Caco-2 (cell line): ENCODE measurements at regions not wholly inside any gene's neighbourhood (a gene's known extent, or its start where the extent isn't known, plus 50 kb on each side); places are given as distances from the start of the nearest gene placed in this dataset.

Experiments used
- BruUV-seq: library from RNA; stranded (reverse); fragments of 400-500 nt; replicated peaks from 2 replicates; lab custom pipeline; 2021; lab: Mats Ljungman, UMichigan
- CTCF ChIA-PET: fragments of 300-600 bp; sonication (Branson Sonifier 250); formaldehyde crosslinking; loops from one replicate; lab custom pipeline; 2022; ENCODE audit warnings: antibody characterized with exemption; lab: Charles Lee
- POLR2A ChIA-PET: fragments of 300-600 bp; sonication (Branson Sonifier 250); formaldehyde crosslinking; loops from one replicate; lab custom pipeline; 2022; ENCODE audit warnings: antibody characterized with exemption; lab: Charles Lee
- DNase-seq, 2 experiments: peaks; one replicate each; pipeline versions ENCODE4 v3.0.0 to v3.0.0-alpha.2; 2020 to 2022
- H3K27me3 ChIP-seq: replicated peaks from 2 replicates; pipeline ENCODE4 v1.6.0; 2011; ENCODE audit warnings: low read length; ENCODE audit not compliant: control insufficient read depth, insufficient read depth
- H3K36me3 ChIP-seq: 2 replicates; pipeline ENCODE4 v1.5.1; 2011; ENCODE audit warnings: low read length; ENCODE audit not compliant: control insufficient read depth, insufficient read depth
- H3K4me1 ChIP-seq: fragments of 250-450 bp; sonication (Bioruptor Pico); 2 replicates; pipeline ENCODE4 v1.5.1; 2020; ENCODE audit warnings: mild to moderate bottlenecking
- H3K4me3 ChIP-seq: 2 replicates; pipeline ENCODE4 v1.5.1; 2011; ENCODE audit warnings: low read depth, mild to moderate bottlenecking, control low read depth, low read length
- H3K9me3 ChIP-seq: fragments of 250-450 bp; sonication (Bioruptor Pico); 2 replicates; pipeline ENCODE4 v1.5.1; 2020; ENCODE audit warnings: mild to moderate bottlenecking, moderate library complexity
- H3K27ac Mint-ChIP-seq: one replicate; pipeline ENCODE4 v1.8.0; 2022; ENCODE audit warnings: mixed read lengths; ENCODE audit not compliant: unreplicated experiment
- H3K27me3 Mint-ChIP-seq: one replicate; pipeline ENCODE4 v1.8.0; 2022; ENCODE audit warnings: mixed read lengths; ENCODE audit not compliant: insufficient read depth, unreplicated experiment
- H3K36me3 Mint-ChIP-seq: one replicate; pipeline ENCODE4 v1.8.0; 2022; ENCODE audit warnings: mild to moderate bottlenecking, mixed read lengths; ENCODE audit not compliant: insufficient read depth, unreplicated experiment
- H3K4me1 Mint-ChIP-seq: one replicate; pipeline ENCODE4 v1.8.0; 2022; ENCODE audit warnings: low read depth, mixed read lengths; ENCODE audit not compliant: unreplicated experiment
- H3K4me3 Mint-ChIP-seq: one replicate; pipeline ENCODE4 v1.8.0; 2022; ENCODE audit warnings: mild to moderate bottlenecking, moderate library complexity, mixed read lengths; ENCODE audit not compliant: unreplicated experiment
- H3K9me3 Mint-ChIP-seq: one replicate; pipeline ENCODE4 v1.8.0; 2022; ENCODE audit warnings: mixed read lengths; ENCODE audit not compliant: unreplicated experiment
- CTCF ChIP-seq, 2 experiments: fragments of 200-600 bp in 1 of 2; IDR thresholded peaks; 1 replicate in 1 of 2; 2 replicates in 1 of 2; pipeline versions ENCODE4 v1.5.1 to v1.8.0; 2011 to 2022; ENCODE audit warnings: antibody characterized with exemption in 1 of 2, control low read depth in 1 of 2, inconsistent platforms in 1 of 2, low read depth in 1 of 2, low read length in 1 of 2, mild to moderate bottlenecking in 1 of 2, moderate library complexity in 1 of 2; ENCODE audit not compliant: insufficient read depth in 1 of 2, severe bottlenecking in 1 of 2, unreplicated experiment in 1 of 2
- intact Hi-C: fragments of 100-400 bp; cut with micrococcal nuclease; formaldehyde crosslinking; loops from one replicate; pipeline ENCODE4 v1.10.0; 2022; ENCODE audit not compliant: unreplicated experiment

- peaks cover 7% of the 10 kb centered on the region for H3K4me1 Mint-ChIP-seq
- H3K27me3 ChIP-seq, result no peaks in the 10 kb centered on the region
- BruUV-seq, result no TSS peak
- H3K27me3 Mint-ChIP-seq, result no peaks in the 10 kb centered on the region
- H3K27ac Mint-ChIP-seq, result no peak overlapping the region
- H3K4me3 ChIP-seq, result no peak overlapping the region
- H3K9me3 ChIP-seq, result no peaks in the 10 kb centered on the region
- ChIA-PET POLR2A (no interaction called here), CTCF (no interaction called here)
- TF ChIP-seq CTCF (IDR thresholded peaks at IDR 0.05; ENCODE audit: insufficient read depth in 1 of 2, low read depth in 1 of 2, low read length in 1 of 2, severe bottlenecking in 1 of 2, unreplicated experiment in 1 of 2), result no peak
- H3K4me1 ChIP-seq, result 0 out of 2 replicates have a peak, but pooled peaks cover 4% of the 10 kb centered on the region
- no peaks in the 10 kb centered on the region for H3K36me3 ChIP-seq
- peaks cover 13% of the 10 kb centered on the region for H3K9me3 Mint-ChIP-seq
- no peaks in the 10 kb centered on the region for H3K36me3 Mint-ChIP-seq
- DNase-seq, result no peak
- H3K4me3 Mint-ChIP-seq, result no peak overlapping the region
- intact Hi-C loops, result no loop called here
Measured at GRCh38 chr2:60358476-60358875, 195.0 kb downstream of the BCL11A start.

- Histone ChIP-seq H3K4me3 (no peak overlapping the region), H3K27me3 (no peaks in the 10 kb centered on the region), H3K36me3 (no peaks in the 10 kb centered on the region), H3K9me3 (no peaks in the 10 kb centered on the region), H3K4me1 (0 out of 2 replicates have a peak, but pooled peaks cover 4% of the 10 kb centered on the region)
- no peak for DNase-seq
- Mint-ChIP-seq H3K4me1 (peaks cover 7% of the 10 kb centered on the region), H3K9me3 (peaks cover 13% of the 10 kb centered on the region), H3K27ac (no peak overlapping the region), H3K27me3 (no peaks in the 10 kb centered on the region), H3K36me3 (no peaks in the 10 kb centered on the region), H3K4me3 (no peak overlapping the region)
- no peak for TF ChIP-seq CTCF (IDR thresholded peaks at IDR 0.05; ENCODE audit: insufficient read depth in 1 of 2, low read depth in 1 of 2, low read length in 1 of 2, severe bottlenecking in 1 of 2, unreplicated experiment in 1 of 2)
- ChIA-PET CTCF (no interaction called here), POLR2A (no interaction called here)
- no TSS peak for BruUV-seq
- intact Hi-C loops, result no loop called here
Measured at GRCh38 chr2:60357996-60358395, 195.5 kb downstream of the BCL11A start.

GRCh38 chr2:60356346-60356745, 197.1 kb downstream of the BCL11A start:
- H3K4me1 Mint-ChIP-seq, result peaks cover 7% of the 10 kb centered on the region
- ChIA-PET CTCF (no interaction called here), POLR2A (no interaction called here)
- H3K4me3 Mint-ChIP-seq, result no peak overlapping the region
- H3K27me3 ChIP-seq, result no peaks in the 10 kb centered on the region
- H3K36me3 Mint-ChIP-seq, result no peaks in the 10 kb centered on the region
- no TSS peak for BruUV-seq
- intact Hi-C loops, result no loop called here
- no peak overlapping the region for H3K27ac Mint-ChIP-seq
- H3K4me3 ChIP-seq, result no peak overlapping the region
- 0 out of 2 replicates have a peak, but pooled peaks cover 4% of the 10 kb centered on the region for H3K4me1 ChIP-seq
- no peaks in the 10 kb centered on the region for H3K9me3 ChIP-seq
- no peaks in the 10 kb centered on the region for H3K27me3 Mint-ChIP-seq
- no peak for DNase-seq
- no peaks in the 10 kb centered on the region for H3K9me3 Mint-ChIP-seq
- no peak for TF ChIP-seq CTCF (IDR thresholded peaks at IDR 0.05; ENCODE audit: insufficient read depth in 1 of 2, low read depth in 1 of 2, low read length in 1 of 2, severe bottlenecking in 1 of 2, unreplicated experiment in 1 of 2)
- no peaks in the 10 kb centered on the region for H3K36me3 ChIP-seq
